Neuronal stem cell (in vitro differentiated cells): ENCODE measurements at regions not wholly inside any gene's neighbourhood (a gene's known extent, or its start where the extent isn't known, plus 50 kb on each side); places are given as distances from the start of the nearest gene placed in this dataset.

Experiments
- DNase-seq: peaks from one replicate; pipeline ENCODE4 v3.0.0-alpha.2; 2013; ENCODE audit warnings: low spot score
- H2AFZ ChIP-seq: one replicate; pipeline ENCODE4 v1.6.1; 2013; ENCODE audit warnings: mild to moderate bottlenecking, low read length, inconsistent platforms
- H2AK5ac ChIP-seq: 2 replicates; pipeline ENCODE4 v1.6.1; 2013; ENCODE audit warnings: low read depth, mild to moderate bottlenecking, inconsistent platforms, low read length, moderate library complexity, mixed read lengths
- H2BK120ac ChIP-seq: 2 replicates; pipeline ENCODE4 v1.6.1; 2013; ENCODE audit warnings: low read depth, mild to moderate bottlenecking, inconsistent platforms, low read length, moderate library complexity, mixed read lengths
- H2BK12ac ChIP-seq: one replicate; pipeline ENCODE4 v1.6.1; 2013; ENCODE audit warnings: low read length, inconsistent platforms
- H2BK15ac ChIP-seq: 2 replicates; pipeline ENCODE4 v1.6.1; 2013; ENCODE audit warnings: mild to moderate bottlenecking, low read length, inconsistent platforms, mixed read lengths
- H2BK5ac ChIP-seq: one replicate; pipeline ENCODE4 v1.6.1; 2013; ENCODE audit warnings: inconsistent platforms, mild to moderate bottlenecking, low read length, moderate library complexity
- H3K14ac ChIP-seq: one replicate; pipeline ENCODE4 v1.6.1; 2013; ENCODE audit warnings: low read length, inconsistent platforms
- H3K18ac ChIP-seq: 2 replicates; pipeline ENCODE4 v1.6.1; 2013; ENCODE audit warnings: low read length, inconsistent platforms
- H3K23ac ChIP-seq: 2 replicates; pipeline ENCODE4 v1.6.1; 2013; ENCODE audit warnings: low read depth, mild to moderate bottlenecking, mixed read lengths, low read length, inconsistent platforms; ENCODE audit not compliant: poor library complexity
- H3K27ac ChIP-seq: replicated peaks from 3 replicates; pipeline ENCODE4 v1.5.1; 2013; ENCODE audit warnings: low read length, inconsistent platforms
- H3K27me3 ChIP-seq, 3 experiments: 2 replicates each; pipeline ENCODE4 v1.6.1; 2013; ENCODE audit warnings: low read length in 3 of 3, mild to moderate bottlenecking in 2 of 3, inconsistent platforms in 1 of 3, low read depth in 1 of 3, mixed read lengths in 1 of 3, moderate library complexity in 1 of 3; ENCODE audit not compliant: control insufficient read depth in 3 of 3, insufficient read depth in 3 of 3
- H3K36me3 ChIP-seq, 2 donors: replicated peaks in 1 of 2; 2 replicates each; pipeline ENCODE4 v1.6.1; 2013; ENCODE audit warnings: low read length in 2 of 2; ENCODE audit not compliant: control insufficient read depth in 2 of 2, insufficient read depth in 2 of 2
- H3K4ac ChIP-seq: 2 replicates; pipeline ENCODE4 v1.6.1; 2013; ENCODE audit warnings: inconsistent platforms, mild to moderate bottlenecking, low read length, moderate library complexity
- H3K4me1 ChIP-seq, 2 donors: 1 replicate in 1 of 2; 2 replicates in 1 of 2; pipeline ENCODE4 v1.6.1; 2013; ENCODE audit warnings: low read length in 2 of 2, low read depth in 1 of 2; ENCODE audit not compliant: control insufficient read depth in 2 of 2, insufficient read depth in 1 of 2
- H3K4me2 ChIP-seq: one replicate; pipeline ENCODE4 v1.6.1; 2013; ENCODE audit warnings: mild to moderate bottlenecking, low read length, inconsistent platforms; ENCODE audit not compliant: insufficient read depth, poor library complexity, severe bottlenecking
- H3K4me3 ChIP-seq, 2 donors: 2 replicates each; pipeline ENCODE4 v1.5.1; 2013; ENCODE audit warnings: low read length in 2 of 2, mild to moderate bottlenecking in 2 of 2, inconsistent platforms in 1 of 2, moderate library complexity in 1 of 2
- H3K79me1 ChIP-seq: one replicate; pipeline ENCODE4 v1.6.1; 2013; ENCODE audit warnings: low read depth, mild to moderate bottlenecking, inconsistent platforms, low read length, moderate library complexity
- H3K9ac ChIP-seq: one replicate; pipeline ENCODE4 v1.6.1; 2013; ENCODE audit warnings: mild to moderate bottlenecking, low read depth, low read length, inconsistent platforms; ENCODE audit not compliant: poor library complexity
- H3K9me3 ChIP-seq, 2 donors: replicated peaks in 1 of 2; 2 replicates each; pipeline versions ENCODE3 to v1.6.1; 2013; ENCODE audit warnings: low read length in 2 of 2, mild to moderate bottlenecking in 2 of 2, inconsistent platforms in 1 of 2, low read depth in 1 of 2, mixed read lengths in 1 of 2, moderate library complexity in 1 of 2; ENCODE audit not compliant: control insufficient read depth in 2 of 2, insufficient read depth in 1 of 2
- H4K8ac ChIP-seq: one replicate; pipeline ENCODE4 v1.6.1; 2013; ENCODE audit warnings: low read depth, mild to moderate bottlenecking, inconsistent platforms, low read length, moderate library complexity
- H4K91ac ChIP-seq: one replicate; pipeline ENCODE4 v1.6.1; 2013; ENCODE audit warnings: low read length, low read depth, mild to moderate bottlenecking, inconsistent platforms; ENCODE audit not compliant: poor library complexity
- WGBS, 2 donors: extraction: QIAGEN DNeasy Blood & Tissue Kit; methylation state at CpG; one replicate each; pipeline ENCODE4 v1.1.7; 2013; ENCODE audit warnings: missing lambda C conversion rate in 2 of 2, mixed read lengths in 1 of 2; ENCODE audit not compliant: insufficient read length in 2 of 2, insufficient replicate concordance in 1 of 2; ENCODE audit errors: extremely low coverage in 2 of 2; 5-methylcytosine and 5-hydroxymethylcytosine counted together

DNA sequence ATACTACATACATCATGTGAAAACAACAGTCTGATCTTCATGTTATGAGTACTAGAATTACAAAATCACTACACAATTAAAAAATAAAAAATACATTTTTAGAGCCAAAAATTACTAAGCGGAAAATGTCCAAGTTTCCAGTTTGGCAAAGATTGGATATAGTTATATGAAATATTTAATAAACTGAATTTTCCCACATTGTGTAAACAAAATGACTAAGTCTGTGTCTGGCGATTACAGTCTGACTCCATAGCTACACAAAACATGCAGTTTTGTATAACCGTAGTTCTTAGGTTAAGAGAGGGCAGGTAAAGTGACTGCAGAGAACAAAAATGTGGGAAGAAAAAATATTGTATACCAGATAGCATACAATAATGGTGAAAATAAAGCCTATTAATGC, 59.2 kb upstream of the TMEM47 start:
- Histone ChIP-seq H3K27ac (no peak overlapping the region), H3K4me1 (peaks cover 0 to 2% of the 10 kb centered on the region in 2 donors), H3K27me3 (no peaks in the 10 kb centered on the region), H3K36me3 (no peaks in the 10 kb centered on the region), H3K14ac (no peak overlapping the region), H4K8ac (no peak overlapping the region), H2BK12ac (no peak overlapping the region), H2BK5ac (no peak overlapping the region), H2AFZ (no peak overlapping the region), H2BK120ac (no peak overlapping the region), H2BK15ac (no peak overlapping the region), H3K4ac (no peak overlapping the region), H2AK5ac (no peak overlapping the region), H3K18ac (no peak overlapping the region), H3K23ac (no peak overlapping the region), H3K4me3 (no peak overlapping the region), H3K79me1 (no peaks in the 10 kb centered on the region), H4K91ac (no peak overlapping the region), H3K9me3 (no peaks in the 10 kb centered on the region), H3K4me2 (no peak overlapping the region), H3K9ac (no peak overlapping the region)
- WGBS, 2 donors, result no CpG with 5 or more reads among the region's 3 CpGs
- DNase-seq, result no peak

- Histone ChIP-seq H2BK12ac (no peak overlapping the region), H2BK5ac (no peak overlapping the region), H3K14ac (no peak overlapping the region), H3K4ac (no peak overlapping the region), H2AFZ (peak overlapping the region; percentile 10), H4K91ac (no peak overlapping the region), H3K18ac (no peak overlapping the region), H3K27ac (no peak overlapping the region), H3K79me1 (no peaks in the 10 kb centered on the region), H3K4me3 (no peak overlapping the region), H2BK120ac (no peak overlapping the region), H3K9ac (no peak overlapping the region), H3K9me3 (no peaks in the 10 kb centered on the region), H3K36me3 (no peaks in the 10 kb centered on the region), H3K27me3 (no peaks in the 10 kb centered on the region), H3K4me1 (peaks cover 0 to 7% of the 10 kb centered on the region in 2 donors), H4K8ac (no peak overlapping the region), H3K4me2 (no peak overlapping the region), H3K23ac (no peak overlapping the region), H2BK15ac (no peak overlapping the region), H2AK5ac (no peak overlapping the region)
- no CpG with 5 or more reads among the region's 1 CpG for WGBS, 2 donors
- DNase-seq, result no peak
Measured at GRCh38 chrX:34734383-34734782, 77.3 kb upstream of the TMEM47 start.

- H3K36me3 ChIP-seq, result no peaks in the 10 kb centered on the region
- no peak overlapping the region for H3K9ac ChIP-seq
- no peaks in the 10 kb centered on the region for H3K4me1 ChIP-seq
- no peak overlapping the region for H3K18ac ChIP-seq
- no peak overlapping the region for H3K14ac ChIP-seq
- no peak overlapping the region for H2AFZ ChIP-seq
- no peak for DNase-seq
- H4K8ac ChIP-seq, result no peak overlapping the region
- H3K4me3 ChIP-seq, result no peak overlapping the region
- WGBS, 2 donors, result no CpG with 5 or more reads among the region's 4 CpGs
- no peaks in the 10 kb centered on the region for H3K27me3 ChIP-seq
- no peak overlapping the region for H2BK5ac ChIP-seq
- H3K27ac ChIP-seq, result no peak overlapping the region
- no peak overlapping the region for H4K91ac ChIP-seq
- no peak overlapping the region for H2AK5ac ChIP-seq
- no peak overlapping the region for H2BK120ac ChIP-seq
- no peak overlapping the region for H3K4ac ChIP-seq
- no peak overlapping the region for H2BK12ac ChIP-seq
- H3K79me1 ChIP-seq, result no peaks in the 10 kb centered on the region
- no peak overlapping the region for H3K4me2 ChIP-seq
- H2BK15ac ChIP-seq, result no peak overlapping the region
- H3K9me3 ChIP-seq, result peaks cover 0 to 11% of the 10 kb centered on the region in 2 donors
- no peak overlapping the region for H3K23ac ChIP-seq
Measured at GRCh38 chrX:34744521-34744920, 87.4 kb upstream of the TMEM47 start.

- no peak overlapping the region for H3K23ac ChIP-seq
- no CpG with 5 or more reads among the region's 5 CpGs for WGBS, 2 donors
- H2BK15ac ChIP-seq, result no peak overlapping the region
- H4K91ac ChIP-seq, result no peak overlapping the region
- no peak overlapping the region for H3K18ac ChIP-seq
- H3K4ac ChIP-seq, result no peak overlapping the region
- no peaks in the 10 kb centered on the region for H3K79me1 ChIP-seq
- H2BK120ac ChIP-seq, result no peak overlapping the region
- no peak overlapping the region for H2AK5ac ChIP-seq
- peaks cover 0 to 11% of the 10 kb centered on the region in 2 donors for H3K9me3 ChIP-seq
- no peak overlapping the region for H2BK12ac ChIP-seq
- peak; percentile 0 for DNase-seq
- H3K27me3 ChIP-seq, result no peaks in the 10 kb centered on the region
- H4K8ac ChIP-seq, result no peak overlapping the region
- no peak overlapping the region for H3K9ac ChIP-seq
- no peak overlapping the region for H3K14ac ChIP-seq
- no peaks in the 10 kb centered on the region for H3K36me3 ChIP-seq
- H3K4me3 ChIP-seq, result no peak overlapping the region
- no peak overlapping the region for H2BK5ac ChIP-seq
- H2AFZ ChIP-seq, result no peak overlapping the region
- H3K4me1 ChIP-seq, result peaks cover 0 to 4% of the 10 kb centered on the region in 2 donors
- H3K4me2 ChIP-seq, result no peak overlapping the region
- H3K27ac ChIP-seq, result no peak overlapping the region
Measured at GRCh38 chrX:34749896-34750295, 92.8 kb upstream of the TMEM47 start.
